ENCODE measurements at regions not wholly inside any gene's neighbourhood (a gene's known extent, or its start where the extent isn't known, plus 50 kb on each side); places are given as distances from the start of the nearest gene placed in this dataset.

DNA sequence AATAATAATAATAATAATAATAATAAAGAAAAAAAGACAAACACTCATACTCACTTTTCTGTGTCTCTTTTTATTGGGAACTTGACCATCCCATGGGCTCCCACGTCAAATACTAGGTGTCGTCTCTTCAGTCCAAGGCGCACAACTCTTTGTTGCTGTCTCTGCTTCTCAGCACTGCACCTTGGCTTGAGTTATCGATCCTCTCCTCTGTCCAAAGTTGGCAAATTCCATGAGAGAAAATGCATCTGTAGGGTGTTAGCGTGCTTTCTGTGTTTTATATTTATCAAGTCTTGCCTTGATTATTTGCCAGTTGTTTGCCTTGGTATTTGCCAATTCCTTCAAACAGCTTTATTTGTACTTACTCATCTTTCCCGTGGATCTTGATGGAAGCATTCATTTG, 653.7 kb downstream of the CDH18 start:
- DNase-seq (no peak), ATAC-seq (replicated peaks) (no peak)
- Mint-ChIP-seq H3K9me3 (peaks cover 11 to 17% of the 10 kb centered on the region in 2 donors), H3K4me3 (no peak overlapping the region), H3K36me3 (ENCODE audit: insufficient read depth) (no peaks in the 10 kb centered on the region), H3K27ac (no peak overlapping the region), H3K27me3 (no peaks in the 10 kb centered on the region), H3K4me1 (ENCODE audit: low read depth in 2 of 2) (no peaks in the 10 kb centered on the region)

DNA sequence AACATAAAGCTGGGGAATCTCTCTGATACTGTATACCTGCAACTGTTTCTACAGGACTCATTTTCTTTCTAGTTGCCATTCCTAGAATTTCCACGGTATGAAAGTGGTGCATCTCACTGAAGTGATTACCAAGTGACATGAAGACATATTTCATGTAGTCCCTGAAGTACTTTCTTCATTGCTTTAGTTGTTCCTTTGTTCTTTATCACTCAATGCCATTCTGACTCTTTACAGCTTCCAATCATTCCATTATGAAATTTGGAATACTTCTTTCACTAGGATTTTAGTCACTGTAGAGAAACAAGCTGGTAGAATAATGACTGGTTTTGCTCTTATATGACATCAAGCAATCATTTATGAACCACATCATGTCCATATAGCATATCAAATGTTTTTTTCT, 645.1 kb downstream of the CDH18 start:
- H3K27me3 Mint-ChIP-seq: no peaks in the 10 kb centered on the region
- DNase-seq: no peak
- H3K36me3 Mint-ChIP-seq (ENCODE audit: insufficient read depth): no peaks in the 10 kb centered on the region
- H3K4me3 Mint-ChIP-seq: no peak overlapping the region
- H3K27ac Mint-ChIP-seq: no peak overlapping the region
- peaks cover 6 to 11% of the 10 kb centered on the region in 2 donors for H3K9me3 Mint-ChIP-seq
- ATAC-seq (replicated peaks): no peak
- H3K4me1 Mint-ChIP-seq (ENCODE audit: low read depth in 2 of 2): no peaks in the 10 kb centered on the region

DNA sequence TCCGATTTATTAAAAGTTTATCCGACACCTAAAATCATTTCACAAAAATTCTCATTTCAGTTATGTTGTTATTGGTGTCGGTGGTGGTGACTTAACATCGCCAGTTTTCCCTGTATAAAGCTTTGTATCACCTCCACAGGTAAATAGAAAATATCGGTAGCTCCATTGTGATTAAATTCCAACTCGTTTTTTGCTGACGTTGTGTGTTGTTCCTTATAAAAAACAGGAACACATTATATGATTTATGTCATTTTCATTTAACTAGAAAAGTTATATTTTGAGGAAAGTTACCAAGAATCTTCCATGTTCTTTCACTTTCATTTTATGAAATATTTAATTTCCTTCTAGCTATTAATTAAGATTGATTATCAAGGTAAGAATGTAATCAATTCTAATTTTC, 635.9 kb downstream of the CDH18 start:
- ATAC-seq (replicated peaks) (no peak), DNase-seq (no peak)
- Mint-ChIP-seq H3K4me3 (no peak overlapping the region), H3K36me3 (ENCODE audit: insufficient read depth) (no peaks in the 10 kb centered on the region), H3K27me3 (no peaks in the 10 kb centered on the region), H3K4me1 (ENCODE audit: low read depth in 2 of 2) (no peaks in the 10 kb centered on the region), H3K27ac (no peak overlapping the region), H3K9me3 (peaks cover 0 to 1% of the 10 kb centered on the region in 2 donors)

DNA sequence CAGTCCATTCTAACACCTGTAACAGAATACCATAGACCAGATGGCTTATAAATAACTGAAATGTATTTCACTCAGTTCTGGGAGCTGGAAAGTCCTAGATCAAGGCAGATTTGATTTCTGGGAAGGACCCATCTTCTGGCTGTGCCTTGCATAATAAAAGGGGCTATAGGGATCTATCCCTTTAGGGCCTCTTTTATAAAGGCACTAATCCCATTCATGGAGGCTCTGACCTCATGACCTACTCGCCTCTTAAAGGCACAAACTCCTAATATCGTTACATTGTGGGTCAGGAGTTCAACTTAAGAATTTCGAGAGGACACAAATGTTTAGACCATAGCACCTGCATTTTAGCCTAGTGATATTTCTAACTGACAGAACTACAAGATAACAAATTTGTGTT, 619.0 kb downstream of the CDH18 start:
- peaks cover 0 to 4% of the 10 kb centered on the region in 2 donors for H3K9me3 Mint-ChIP-seq
- no peak overlapping the region for H3K27ac Mint-ChIP-seq
- H3K4me3 Mint-ChIP-seq: no peak overlapping the region
- H3K36me3 Mint-ChIP-seq (ENCODE audit: insufficient read depth): no peaks in the 10 kb centered on the region
- ATAC-seq (replicated peaks) (no peak), DNase-seq (no peak)
- H3K4me1 Mint-ChIP-seq (ENCODE audit: low read depth in 2 of 2): no peaks in the 10 kb centered on the region
- H3K27me3 Mint-ChIP-seq: no peaks in the 10 kb centered on the region

DNA sequence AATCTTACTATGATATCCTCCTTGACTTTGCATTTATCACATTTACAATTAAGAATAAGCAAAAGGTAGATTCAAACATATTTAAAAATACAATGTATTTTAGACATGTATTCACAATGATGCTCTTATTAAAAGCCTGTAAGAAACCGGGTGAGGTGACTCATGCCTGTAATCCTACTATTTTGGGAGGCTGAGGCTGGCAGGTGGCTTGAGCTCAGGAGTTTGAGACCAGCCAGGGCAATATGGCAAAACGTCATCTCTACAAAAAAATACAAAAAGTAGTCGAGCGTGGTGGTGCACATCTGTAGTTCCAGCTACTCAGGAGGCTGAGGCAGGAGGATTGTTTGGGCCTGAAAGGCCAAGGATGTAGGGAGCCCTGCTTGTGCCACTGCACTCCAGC, 618.4 kb downstream of the CDH18 start:
- peaks cover 0 to 4% of the 10 kb centered on the region in 2 donors for H3K9me3 Mint-ChIP-seq
- no peak for DNase-seq
- H3K36me3 Mint-ChIP-seq (ENCODE audit: insufficient read depth): no peaks in the 10 kb centered on the region
- no peaks in the 10 kb centered on the region for H3K27me3 Mint-ChIP-seq
- no peak overlapping the region for H3K27ac Mint-ChIP-seq
- H3K4me1 Mint-ChIP-seq (ENCODE audit: low read depth in 2 of 2): no peaks in the 10 kb centered on the region
- H3K4me3 Mint-ChIP-seq: no peak overlapping the region
- ATAC-seq (replicated peaks): no peak

DNA sequence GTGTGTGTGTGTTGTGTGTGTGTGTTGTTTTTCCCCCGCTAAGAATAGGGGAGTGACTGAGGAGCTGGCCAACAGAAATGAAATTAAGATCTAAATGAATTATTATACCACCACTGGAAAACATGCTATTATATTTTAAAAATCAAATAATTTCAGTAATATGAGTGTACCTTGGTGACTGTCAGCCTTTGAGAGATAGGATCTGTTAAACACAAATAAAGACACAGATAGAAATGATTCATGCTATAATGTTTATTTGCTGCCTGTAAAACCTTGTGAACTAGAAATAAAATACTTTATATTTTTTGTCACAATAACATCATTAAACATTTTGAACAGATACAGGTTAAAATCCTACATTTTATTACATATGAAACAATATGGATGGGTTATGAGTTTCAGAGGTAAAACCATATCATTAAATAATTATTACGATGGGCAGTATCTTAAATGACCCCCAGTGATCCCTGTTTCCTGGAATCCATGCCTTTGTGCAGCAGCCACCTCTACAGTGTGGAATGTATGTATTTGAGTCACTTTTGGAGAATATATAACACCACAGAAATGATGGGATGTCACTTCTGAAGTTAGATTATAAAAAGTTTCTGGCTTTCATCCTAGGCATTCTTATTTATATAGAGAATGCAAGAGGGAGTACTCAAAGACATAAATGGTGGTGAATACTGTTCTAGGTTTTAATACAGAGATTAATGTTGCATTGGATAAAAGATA, 617.2 kb downstream of the CDH18 start:
- peaks cover 0 to 2% of the 10 kb centered on the region in 2 donors for H3K9me3 Mint-ChIP-seq
- no peak overlapping the region for H3K4me3 Mint-ChIP-seq
- ATAC-seq (replicated peaks) (no peak), DNase-seq (no peak)
- no peaks in the 10 kb centered on the region for H3K4me1 Mint-ChIP-seq (ENCODE audit: low read depth in 2 of 2)
- H3K27ac Mint-ChIP-seq: no peak overlapping the region
- H3K36me3 Mint-ChIP-seq (ENCODE audit: insufficient read depth): no peaks in the 10 kb centered on the region
- H3K27me3 Mint-ChIP-seq: no peaks in the 10 kb centered on the region

DNA sequence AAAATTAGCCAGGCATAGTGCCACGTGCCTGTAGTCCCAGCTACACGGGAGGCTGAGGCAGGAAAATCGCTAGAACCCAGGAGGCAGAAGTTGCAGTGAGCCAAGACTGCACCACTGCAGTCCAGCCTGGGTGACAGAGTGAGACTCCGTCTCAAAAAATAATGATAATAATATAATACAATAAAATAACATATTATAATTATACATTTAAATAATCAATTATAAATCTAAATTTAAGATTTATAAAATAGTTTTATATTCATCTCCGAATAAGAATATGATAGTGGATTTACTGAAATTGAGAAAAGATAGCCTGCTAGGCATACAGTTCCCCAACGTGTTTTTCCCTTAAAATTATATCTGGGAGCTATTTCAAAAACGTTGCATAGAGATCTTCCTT, 599.6 kb downstream of the CDH18 start:
- H3K9me3 Mint-ChIP-seq: peaks cover 10 to 20% of the 10 kb centered on the region in 2 donors
- DNase-seq (no peak), ATAC-seq (replicated peaks) (no peak)
- H3K4me1 Mint-ChIP-seq (ENCODE audit: low read depth in 2 of 2): no peaks in the 10 kb centered on the region
- H3K36me3 Mint-ChIP-seq (ENCODE audit: insufficient read depth): no peaks in the 10 kb centered on the region
- no peak overlapping the region for H3K27ac Mint-ChIP-seq
- no peak overlapping the region for H3K4me3 Mint-ChIP-seq
- no peaks in the 10 kb centered on the region for H3K27me3 Mint-ChIP-seq

DNA sequence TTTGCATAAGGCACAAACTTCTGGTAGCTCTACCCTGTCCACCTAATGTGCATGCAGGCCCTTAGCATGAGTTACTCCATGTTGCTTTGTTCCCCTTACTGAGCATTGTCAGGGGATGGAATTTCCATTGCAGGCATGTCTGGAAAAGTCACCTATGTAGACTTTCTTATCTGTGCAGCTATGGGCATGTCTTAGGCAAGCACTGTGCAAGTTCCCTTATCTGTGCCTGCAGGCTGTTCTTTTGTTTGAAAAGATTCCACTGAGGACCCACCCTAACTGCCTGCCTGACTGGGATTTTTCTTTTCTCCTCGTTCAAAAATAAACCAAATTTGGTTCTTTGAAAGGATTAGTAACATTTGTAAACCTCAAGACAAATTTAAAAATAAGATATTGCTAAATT, 587.0 kb downstream of the CDH18 start:
- Mint-ChIP-seq H3K4me1 (ENCODE audit: low read depth in 2 of 2) (no peaks in the 10 kb centered on the region), H3K27ac (no peak overlapping the region), H3K4me3 (no peak overlapping the region), H3K9me3 (peaks cover 0 to 6% of the 10 kb centered on the region in 2 donors), H3K36me3 (ENCODE audit: insufficient read depth) (no peaks in the 10 kb centered on the region), H3K27me3 (no peaks in the 10 kb centered on the region)
- no peak for DNase-seq
- no peak for ATAC-seq (replicated peaks)

DNA sequence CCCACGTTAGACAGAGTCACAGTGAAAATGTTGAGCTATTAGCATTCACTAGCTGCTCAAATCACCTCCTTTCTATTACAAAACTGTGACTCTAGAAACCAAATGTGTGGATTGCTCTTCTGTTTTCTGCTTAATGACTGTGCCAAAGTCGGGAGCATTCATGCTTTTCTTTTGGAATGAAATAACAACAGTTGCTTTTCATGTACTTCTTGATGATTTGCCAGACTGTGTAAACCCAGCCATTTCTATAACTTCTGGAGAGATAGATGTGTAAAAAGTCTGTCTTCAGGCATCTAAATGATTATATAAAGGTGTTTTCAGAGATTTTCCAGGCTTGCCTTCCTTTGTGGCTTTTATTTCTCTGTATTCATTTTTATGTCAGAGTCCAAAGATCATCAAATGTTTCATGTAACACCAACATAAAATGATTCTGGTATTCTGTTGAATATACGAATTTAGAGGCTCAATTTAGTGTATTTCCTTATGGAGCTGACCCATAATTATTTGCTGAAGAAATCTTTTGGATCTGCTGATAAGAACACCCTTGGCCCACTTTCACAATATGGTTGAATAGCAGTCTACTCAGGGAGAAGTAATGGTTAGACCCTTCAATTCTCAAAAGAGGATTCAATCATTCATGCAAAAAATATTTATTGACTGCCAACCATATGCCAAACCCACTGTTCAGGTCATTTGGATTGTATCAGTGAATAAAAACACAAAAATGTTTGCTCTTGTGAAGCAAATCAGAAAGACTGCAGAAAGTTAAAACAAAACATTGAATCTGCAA, 581.2 kb downstream of the CDH18 start:
- ATAC-seq (replicated peaks): no peak
- Mint-ChIP-seq H3K4me3 (no peak overlapping the region), H3K27me3 (no peaks in the 10 kb centered on the region), H3K27ac (no peak overlapping the region), H3K9me3 (peaks cover 7 to 13% of the 10 kb centered on the region in 2 donors), H3K36me3 (ENCODE audit: insufficient read depth) (no peaks in the 10 kb centered on the region), H3K4me1 (ENCODE audit: low read depth in 2 of 2) (no peaks in the 10 kb centered on the region)
- DNase-seq: no peak

DNA sequence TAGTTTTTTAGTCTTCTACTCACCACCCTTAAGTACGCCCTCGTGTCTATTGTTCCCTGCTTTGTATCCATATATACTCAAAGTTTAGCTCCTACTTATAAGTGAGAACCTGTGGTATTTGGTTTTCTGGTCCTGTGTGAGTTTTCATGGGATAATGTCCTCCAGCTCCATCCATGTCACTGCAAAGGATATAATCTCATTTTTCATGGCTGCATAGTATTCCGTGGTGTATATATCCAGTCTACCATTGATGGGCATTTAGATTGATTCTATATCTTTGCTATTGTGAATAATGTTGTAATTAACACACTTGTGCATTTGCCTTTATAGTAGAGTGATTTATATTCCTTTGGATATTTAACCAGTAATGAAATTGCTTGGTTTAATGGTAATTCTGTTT, 579.9 kb downstream of the CDH18 start:
- H3K36me3 Mint-ChIP-seq (ENCODE audit: insufficient read depth): no peaks in the 10 kb centered on the region
- ATAC-seq (replicated peaks) (no peak), DNase-seq (no peak)
- H3K27ac Mint-ChIP-seq: no peak overlapping the region
- H3K4me3 Mint-ChIP-seq: no peak overlapping the region
- H3K9me3 Mint-ChIP-seq: peaks cover 7 to 13% of the 10 kb centered on the region in 2 donors
- no peaks in the 10 kb centered on the region for H3K4me1 Mint-ChIP-seq (ENCODE audit: low read depth in 2 of 2)
- H3K27me3 Mint-ChIP-seq: no peaks in the 10 kb centered on the region

DNA sequence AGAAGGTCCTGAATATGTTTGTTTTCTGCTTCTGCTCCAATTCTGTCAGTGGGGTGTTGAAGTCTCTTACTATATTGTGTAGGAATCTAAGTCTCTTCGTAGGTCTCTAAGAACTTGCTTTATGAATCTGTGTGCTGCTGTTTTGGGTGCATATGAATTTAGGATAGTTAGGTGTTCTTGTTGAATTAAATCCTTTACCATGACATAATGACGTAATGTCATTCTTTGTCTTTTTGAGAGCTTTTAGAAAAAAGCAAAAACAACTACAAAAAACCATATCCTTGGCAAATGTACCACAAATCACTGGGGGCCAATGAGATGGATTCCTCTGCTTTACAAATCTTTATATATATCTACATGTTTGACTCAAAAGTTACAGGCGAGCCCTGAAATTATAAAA, 576.1 kb downstream of the CDH18 start:
- DNase-seq: no peak
- H3K27ac Mint-ChIP-seq: no peak overlapping the region
- ATAC-seq (replicated peaks): no peak
- H3K27me3 Mint-ChIP-seq: no peaks in the 10 kb centered on the region
- no peaks in the 10 kb centered on the region for H3K4me1 Mint-ChIP-seq (ENCODE audit: low read depth in 2 of 2)
- H3K9me3 Mint-ChIP-seq: peaks cover 11 to 27% of the 10 kb centered on the region in 2 donors
- H3K4me3 Mint-ChIP-seq: no peak overlapping the region
- no peaks in the 10 kb centered on the region for H3K36me3 Mint-ChIP-seq (ENCODE audit: insufficient read depth)

Measured in effector memory CD8-positive, alpha-beta T cell (primary cell).